ENCODE measurements at regions not wholly inside any gene's neighbourhood (a gene's known extent, or its start where the extent isn't known, plus 50 kb on each side); places are given as distances from the start of the nearest gene placed in this dataset.

GRCh38 chr21:28624626-28625025 is 368.1 kb downstream of the LTN1 start:
- Histone ChIP-seq H4K20me1 (replicated peaks; ENCODE audit: control insufficient read depth, insufficient read depth, low read length) (no peaks in the 10 kb centered on the region), H3K9ac (ENCODE audit: insufficient read depth in 1 of 2, low read depth in 2 of 2, low read length in 2 of 2) (no peak overlapping the region), H3K36me3 (ENCODE audit: control insufficient read depth, insufficient read depth, low read length) (no peaks in the 10 kb centered on the region), H3K4me2 (ENCODE audit: insufficient read depth, low read length) (no peak overlapping the region), H3K4me3 (no peak overlapping the region), H2AFZ (ENCODE audit: low read depth, low read length) (no peak overlapping the region), H3K4me1 (replicated peaks in 1 of 2; ENCODE audit: control insufficient read depth in 2 of 2, insufficient read depth in 2 of 2, low read length in 2 of 2) (no peaks in the 10 kb centered on the region), H3K9me3 (replicated peaks; ENCODE audit: control insufficient read depth, insufficient read depth, low read depth, low read length) (no peaks in the 10 kb centered on the region), H3K27ac (ENCODE audit: extremely low read depth, low read depth, low read length) (no peak overlapping the region), H3K9me1 (ENCODE audit: control insufficient read depth, insufficient read depth, low read length) (no peaks in the 10 kb centered on the region), H3K27me3 (ENCODE audit: control insufficient read depth in 2 of 2, insufficient read depth in 2 of 2, low read length in 2 of 2) (no peaks in the 10 kb centered on the region), H3K79me2 (ENCODE audit: control insufficient read depth, insufficient read depth, low read length) (no peaks in the 10 kb centered on the region)
- ATAC-seq (no peak), DNase-seq (ENCODE audit: extremely low read depth in 1 of 4, low spot score in 3 of 4) (no peak), FAIRE-seq (no peak)
- WGBS (ENCODE audit: insufficient coverage, low coverage, missing lambda C conversion rate): 0% methylated on average over 1 of the region's 1 CpG
- intact Hi-C loops (cut with micrococcal nuclease): no loop called here
- ChIA-PET CTCF (ENCODE audit: low intra/inter-chr PET ratio) (no interaction called here), POLR2A (no interaction called here)
- in situ Hi-C loops (cut with MboI): no loop called here
- TF ChIP-seq, protein P1, sequence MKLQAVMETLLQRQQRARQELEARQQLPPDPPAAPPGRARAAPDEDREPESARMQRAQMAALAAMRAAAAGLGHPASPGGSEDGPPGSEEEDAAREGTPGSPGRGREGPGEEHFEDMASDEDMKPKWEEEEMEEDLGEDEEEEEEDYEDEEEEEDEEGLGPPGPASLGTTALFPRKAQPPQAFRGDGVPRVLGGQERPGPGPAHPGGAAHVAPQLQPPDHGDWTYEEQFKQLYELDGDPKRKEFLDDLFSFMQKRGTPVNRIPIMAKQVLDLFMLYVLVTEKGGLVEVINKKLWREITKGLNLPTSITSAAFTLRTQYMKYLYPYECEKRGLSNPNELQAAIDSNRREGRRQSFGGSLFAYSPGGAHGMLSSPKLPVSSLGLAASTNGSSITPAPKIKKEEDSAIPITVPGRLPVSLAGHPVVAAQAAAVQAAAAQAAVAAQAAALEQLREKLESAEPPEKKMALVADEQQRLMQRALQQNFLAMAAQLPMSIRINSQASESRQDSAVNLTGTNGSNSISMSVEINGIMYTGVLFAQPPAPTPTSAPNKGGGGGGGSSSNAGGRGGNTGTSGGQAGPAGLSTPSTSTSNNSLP (IDR thresholded peaks at IDR 0.05; ENCODE audit: borderline replicate concordance, low read depth, low read length): no peak
- TF ChIP-seq TCF7L2 (IDR thresholded peaks at IDR 0.05; ENCODE audit: low read depth, low read length) (no peak), TAF7 (tag; IDR thresholded peaks at IDR 0.05) (no peak), MBD2 (IDR thresholded peaks at IDR 0.05; ENCODE audit: borderline replicate concordance, low read depth) (no peak), ZBTB11 (CRISPR knock-in tag; IDR thresholded peaks at IDR 0.05) (no peak), ADNP (tag; IDR thresholded peaks at IDR 0.05) (no peak), ZNF655 (CRISPR knock-in tag; IDR thresholded peaks at IDR 0.05) (no peak), TBL1XR1 (IDR thresholded peaks at IDR 0.05; ENCODE audit: low read length in 2 of 2) (no peak), FOS (IDR thresholded peaks at IDR 0.05; ENCODE audit: extremely low read depth, insufficient read length) (no peak), ZNF589 (CRISPR knock-in tag; IDR thresholded peaks at IDR 0.05; ENCODE audit: low read depth) (no peak), CHCHD3 (CRISPR knock-in tag; IDR thresholded peaks at IDR 0.05) (no peak)
- TF ChIP-seq, protein P2, sequence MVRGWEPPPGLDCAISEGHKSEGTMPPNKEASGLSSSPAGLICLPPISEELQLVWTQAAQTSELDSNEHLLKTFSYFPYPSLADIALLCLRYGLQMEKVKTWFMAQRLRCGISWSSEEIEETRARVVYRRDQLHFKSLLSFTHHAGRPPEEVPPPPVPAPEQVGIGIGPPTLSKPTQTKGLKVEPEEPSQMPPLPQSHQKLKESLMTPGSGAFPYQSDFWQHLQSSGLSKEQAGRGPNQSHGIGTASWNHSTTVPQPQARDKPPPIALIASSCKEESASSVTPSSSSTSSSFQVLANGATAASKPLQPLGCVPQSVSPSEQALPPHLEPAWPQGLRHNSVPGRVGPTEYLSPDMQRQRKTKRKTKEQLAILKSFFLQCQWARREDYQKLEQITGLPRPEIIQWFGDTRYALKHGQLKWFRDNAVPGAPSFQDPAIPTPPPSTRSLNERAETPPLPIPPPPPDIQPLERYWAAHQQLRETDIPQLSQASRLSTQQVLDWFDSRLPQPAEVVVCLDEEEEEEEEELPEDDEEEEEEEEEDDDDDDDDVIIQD (CRISPR knock-in tag; IDR thresholded peaks at IDR 0.05): no peak
- TF ChIP-seq, protein P3, sequence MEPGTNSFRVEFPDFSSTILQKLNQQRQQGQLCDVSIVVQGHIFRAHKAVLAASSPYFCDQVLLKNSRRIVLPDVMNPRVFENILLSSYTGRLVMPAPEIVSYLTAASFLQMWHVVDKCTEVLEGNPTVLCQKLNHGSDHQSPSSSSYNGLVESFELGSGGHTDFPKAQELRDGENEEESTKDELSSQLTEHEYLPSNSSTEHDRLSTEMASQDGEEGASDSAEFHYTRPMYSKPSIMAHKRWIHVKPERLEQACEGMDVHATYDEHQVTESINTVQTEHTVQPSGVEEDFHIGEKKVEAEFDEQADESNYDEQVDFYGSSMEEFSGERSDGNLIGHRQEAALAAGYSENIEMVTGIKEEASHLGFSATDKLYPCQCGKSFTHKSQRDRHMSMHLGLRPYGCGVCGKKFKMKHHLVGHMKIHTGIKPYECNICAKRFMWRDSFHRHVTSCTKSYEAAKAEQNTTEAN (CRISPR knock-in tag; IDR thresholded peaks at IDR 0.05): no peak
- BruUV-seq (replicated peaks): no TSS peak
